Uterus (tissue), 2 donors: ENCODE measurements at regions not wholly inside any gene's neighbourhood (a gene's known extent, or its start where the extent isn't known, plus 50 kb on each side); places are given as distances from the start of the nearest gene placed in this dataset.

Source experiments
- CTCF ChIP-seq, 4 experiments: fragments of 200-600 bp in 2 of 4; fragments of 450-650 bp in 2 of 4; sonication (generic) in 2 of 4; IDR thresholded peaks; one replicate each; pipeline ENCODE4 v1.5.1; 2016 to 2019; ENCODE audit warnings: antibody characterized with exemption in 4 of 4, mild to moderate bottlenecking in 2 of 4, moderate library complexity in 1 of 4
- POLR2A ChIP-seq, 2 donors: fragments of 450-650 bp; IDR thresholded peaks; one replicate each; pipeline ENCODE4 v1.6.1; 2016; ENCODE audit warnings: antibody characterized with exemption in 2 of 2, mild to moderate bottlenecking in 1 of 2, moderate library complexity in 1 of 2

- TF ChIP-seq CTCF (IDR thresholded peaks at IDR 0.05) (no peak), POLR2A (IDR thresholded peaks at IDR 0.05) (no peak)
These were observed 98.8 kb upstream of the PDE3A start for GRCh38 chr12:20269337-20270067.
